Loucy (cell line): ENCODE measurements at regions not wholly inside any gene's neighbourhood (a gene's known extent, or its start where the extent isn't known, plus 50 kb on each side); places are given as distances from the start of the nearest gene placed in this dataset.
A peak's percentile ranks its signal among the peaks of the same experiment; 100 is the strongest.

Experiments used
- H2AFZ ChIP-seq: fragments of 200-600 bp; sonication (generic); 2 replicates; pipeline ENCODE4 v1.6.0; 2016; ENCODE audit warnings: antibody characterized with exemption, mild to moderate bottlenecking, low read length, moderate library complexity
- H3F3A ChIP-seq: fragments of 200-600 bp; 2 replicates; pipeline ENCODE4 v1.6.0; 2016; ENCODE audit warnings: antibody characterized with exemption, low read depth, mild to moderate bottlenecking
- H3K27me3 ChIP-seq: fragments of 200-600 bp; sonication (generic); 2 replicates; pipeline ENCODE4 v1.6.1; 2014; ENCODE audit warnings: low read length, mild to moderate bottlenecking; ENCODE audit not compliant: insufficient read depth, poor library complexity, severe bottlenecking
- H3K36me3 ChIP-seq: fragments of 200-600 bp; sonication (generic); 2 replicates; pipeline ENCODE4 v1.6.1; 2016; ENCODE audit warnings: low read length; ENCODE audit not compliant: insufficient read depth
- H3K4me1 ChIP-seq: fragments of 200-600 bp; sonication (generic); 2 replicates; pipeline ENCODE4 v1.5.1; 2014; ENCODE audit warnings: low read length, mild to moderate bottlenecking; ENCODE audit not compliant: insufficient read depth, poor library complexity, severe bottlenecking
- H3K4me2 ChIP-seq: fragments of 200-600 bp; sonication (generic); 2 replicates; pipeline ENCODE4 v1.6.0; 2014; ENCODE audit warnings: antibody characterized with exemption, low read length, low read depth, mild to moderate bottlenecking; ENCODE audit not compliant: poor library complexity, severe bottlenecking
- H3K4me3 ChIP-seq: fragments of 200-600 bp; sonication (generic); 2 replicates; pipeline ENCODE4 v1.5.1; 2014; ENCODE audit warnings: low read length, mild to moderate bottlenecking, mixed read lengths; ENCODE audit not compliant: poor library complexity, severe bottlenecking
- H3K79me2 ChIP-seq: fragments of 200-600 bp; sonication (generic); 2 replicates; pipeline ENCODE4 v1.6.1; 2014; ENCODE audit warnings: low read length; ENCODE audit not compliant: insufficient read depth
- H3K9ac ChIP-seq: fragments of 200-600 bp; sonication (generic); 2 replicates; pipeline ENCODE4 v1.6.0; 2014; ENCODE audit warnings: mild to moderate bottlenecking, low read depth, low read length, moderate library complexity; ENCODE audit not compliant: poor library complexity, severe bottlenecking
- H3K9me2 ChIP-seq: fragments of 200-600 bp; sonication (generic); replicated peaks from 2 replicates; pipeline ENCODE4 v1.6.1; 2016; ENCODE audit warnings: low read depth, low read length, mixed read lengths
- H3K9me3 ChIP-seq: fragments of 200-600 bp; sonication (generic); 2 replicates; pipeline ENCODE4 v1.6.1; 2014; ENCODE audit warnings: mild to moderate bottlenecking, antibody characterized with exemption, low read length, low read depth; ENCODE audit not compliant: insufficient read depth
- H4K20me1 ChIP-seq: fragments of 200-600 bp; sonication (generic); 2 replicates; pipeline ENCODE4 v1.6.0; 2014; ENCODE audit warnings: antibody characterized with exemption, low read length, mild to moderate bottlenecking; ENCODE audit not compliant: insufficient read depth, poor library complexity, severe bottlenecking
- CTCF ChIP-seq: fragments of 200-600 bp; sonication (generic); conservative IDR thresholded peaks from 2 replicates; pipeline ENCODE4 v1.5.1; 2014; ENCODE audit warnings: mild to moderate bottlenecking, antibody characterized with exemption, low read length
- EZH2phosphoT487 ChIP-seq: fragments of 200-600 bp; IDR thresholded peaks from 2 replicates; pipeline ENCODE4 v1.6.1; 2018; ENCODE audit warnings: antibody characterized with exemption, mild to moderate bottlenecking, moderate library complexity, borderline replicate concordance

- no peaks in the 10 kb centered on the region for H4K20me1 ChIP-seq
- H3K36me3 ChIP-seq = no peaks in the 10 kb centered on the region
- H3K4me1 ChIP-seq = no peaks in the 10 kb centered on the region
- H3K9ac ChIP-seq = no peak overlapping the region
- H3K79me2 ChIP-seq = no peaks in the 10 kb centered on the region
- no peak overlapping the region for H3K4me3 ChIP-seq
- no peaks in the 10 kb centered on the region for H3K27me3 ChIP-seq
- no peak overlapping the region for H2AFZ ChIP-seq
- no peak overlapping the region for H3K4me2 ChIP-seq
- H3K9me3 ChIP-seq = no peaks in the 10 kb centered on the region
- no peaks in the 10 kb centered on the region for H3F3A ChIP-seq
- TF ChIP-seq CTCF (no peak), EZH2phosphoT487 (no peak)
- H3K9me2 ChIP-seq = no peaks in the 10 kb centered on the region
These were observed 119.3 kb downstream of the RASGEF1B start for GRCh38 chr4:81352446-81352835.

- Histone ChIP-seq H3K36me3 (no peaks in the 10 kb centered on the region), H3F3A (no peaks in the 10 kb centered on the region), H3K9me3 (no peaks in the 10 kb centered on the region), H3K4me1 (no peaks in the 10 kb centered on the region), H3K9ac (no peak overlapping the region), H3K27me3 (no peaks in the 10 kb centered on the region), H4K20me1 (no peaks in the 10 kb centered on the region), H3K4me2 (no peak overlapping the region), H3K4me3 (no peak overlapping the region), H3K9me2 (no peaks in the 10 kb centered on the region), H3K79me2 (no peaks in the 10 kb centered on the region), H2AFZ (peak overlapping the region; percentile 18; the same call in 1 of the 2 replicates)
- TF ChIP-seq CTCF = peak; percentile 98
- no peak for TF ChIP-seq EZH2phosphoT487
These were observed 119.9 kb downstream of the RASGEF1B start for GRCh38 chr4:81351654-81352445.

- Histone ChIP-seq H3K27me3 (no peaks in the 10 kb centered on the region), H3K9me3 (no peaks in the 10 kb centered on the region), H3K79me2 (no peaks in the 10 kb centered on the region), H3K4me2 (no peak overlapping the region), H3K9ac (no peak overlapping the region), H3K9me2 (no peaks in the 10 kb centered on the region), H3K36me3 (no peaks in the 10 kb centered on the region), H2AFZ (no peak overlapping the region), H3K4me3 (no peak overlapping the region), H3F3A (no peaks in the 10 kb centered on the region), H3K4me1 (no peaks in the 10 kb centered on the region), H4K20me1 (no peaks in the 10 kb centered on the region)
- TF ChIP-seq EZH2phosphoT487 (no peak), CTCF (no peak)
These were observed 121.7 kb downstream of the RASGEF1B start for GRCh38 chr4:81350040-81350439.
